ENCODE measurements at regions not wholly inside any gene's neighbourhood (a gene's known extent, or its start where the extent isn't known, plus 50 kb on each side); places are given as distances from the start of the nearest gene placed in this dataset.

DNA sequence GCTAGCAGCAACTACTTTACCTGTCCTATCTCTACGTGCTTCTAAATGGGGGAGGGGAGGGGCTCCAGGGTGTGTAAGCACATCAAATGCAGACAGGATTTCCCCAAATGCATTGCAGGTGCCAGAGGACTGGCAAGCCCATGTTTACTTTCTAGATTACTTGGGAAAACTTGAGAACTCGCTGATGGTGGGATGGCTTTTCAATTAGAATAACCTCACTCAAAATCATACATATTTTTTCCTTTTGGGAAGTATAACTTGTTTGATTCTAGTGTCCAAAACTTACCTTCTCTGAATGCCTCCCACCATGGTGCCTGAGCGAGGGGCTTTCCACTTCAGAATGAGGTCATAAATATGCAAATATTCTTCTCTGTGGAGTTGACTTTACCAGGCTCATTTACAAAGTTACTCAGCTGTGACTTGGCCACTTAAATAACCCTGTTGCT is 191.3 kb upstream of the RHOBTB1 start:
- TF ChIP-seq, protein P1, sequence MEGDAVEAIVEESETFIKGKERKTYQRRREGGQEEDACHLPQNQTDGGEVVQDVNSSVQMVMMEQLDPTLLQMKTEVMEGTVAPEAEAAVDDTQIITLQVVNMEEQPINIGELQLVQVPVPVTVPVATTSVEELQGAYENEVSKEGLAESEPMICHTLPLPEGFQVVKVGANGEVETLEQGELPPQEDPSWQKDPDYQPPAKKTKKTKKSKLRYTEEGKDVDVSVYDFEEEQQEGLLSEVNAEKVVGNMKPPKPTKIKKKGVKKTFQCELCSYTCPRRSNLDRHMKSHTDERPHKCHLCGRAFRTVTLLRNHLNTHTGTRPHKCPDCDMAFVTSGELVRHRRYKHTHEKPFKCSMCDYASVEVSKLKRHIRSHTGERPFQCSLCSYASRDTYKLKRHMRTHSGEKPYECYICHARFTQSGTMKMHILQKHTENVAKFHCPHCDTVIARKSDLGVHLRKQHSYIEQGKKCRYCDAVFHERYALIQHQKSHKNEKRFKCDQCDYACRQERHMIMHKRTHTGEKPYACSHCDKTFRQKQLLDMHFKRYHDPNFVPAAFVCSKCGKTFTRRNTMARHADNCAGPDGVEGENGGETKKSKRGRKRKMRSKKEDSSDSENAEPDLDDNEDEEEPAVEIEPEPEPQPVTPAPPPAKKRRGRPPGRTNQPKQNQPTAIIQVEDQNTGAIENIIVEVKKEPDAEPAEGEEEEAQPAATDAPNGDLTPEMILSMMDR (conservative IDR thresholded peaks at IDR 0.05): no peak

DNA sequence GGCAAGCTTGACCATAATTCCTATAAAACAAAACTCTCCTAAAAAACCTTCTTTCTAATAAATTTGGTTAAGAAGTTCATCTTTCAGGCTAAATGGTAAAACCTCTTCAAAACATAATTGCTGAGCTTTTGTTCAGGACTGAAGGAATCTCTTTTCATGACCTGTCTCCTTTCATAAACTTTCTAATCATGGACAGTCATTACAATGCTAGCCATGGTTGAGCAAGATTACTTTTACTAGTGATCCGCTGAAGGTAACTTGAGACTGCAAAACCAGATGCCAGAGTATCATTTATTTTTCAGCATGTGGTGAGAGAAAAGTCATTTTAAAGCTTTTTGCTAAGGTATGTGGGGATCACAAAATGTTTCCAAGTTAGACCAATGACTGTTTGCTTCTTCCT is 186.4 kb upstream of the RHOBTB1 start:
- no peak overlapping the region for H3K27ac ChIP-seq

More for the DNA sequence above, 191.3 kb upstream of the RHOBTB1 start:
- no peak overlapping the region for H3K27ac ChIP-seq

DNA sequence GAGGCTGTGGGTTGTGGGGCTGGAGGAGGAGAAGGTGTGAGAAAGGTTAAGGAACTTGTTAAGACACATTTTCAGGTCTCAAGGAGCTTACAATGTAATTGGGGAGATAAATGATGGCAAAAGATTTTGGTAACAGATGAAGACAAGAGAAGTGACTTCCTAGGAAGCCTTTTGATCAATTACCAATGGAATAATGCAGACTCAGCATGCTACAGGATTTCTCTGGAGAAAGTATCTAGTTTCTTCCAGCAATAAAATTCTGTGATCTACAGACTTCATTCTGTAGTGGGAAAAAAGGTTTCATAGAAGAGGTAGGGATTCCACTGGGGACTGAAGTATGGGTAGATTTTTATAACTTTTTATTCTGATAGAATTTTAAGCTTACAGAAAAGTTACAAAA is 184.2 kb upstream of the RHOBTB1 start:
- TF ChIP-seq, protein P1 (conservative IDR thresholded peaks at IDR 0.05): no peak
- no peak overlapping the region for H3K27ac ChIP-seq

More for the DNA sequence above, 186.4 kb upstream of the RHOBTB1 start:
- TF ChIP-seq, protein P1 (conservative IDR thresholded peaks at IDR 0.05): no peak

DNA sequence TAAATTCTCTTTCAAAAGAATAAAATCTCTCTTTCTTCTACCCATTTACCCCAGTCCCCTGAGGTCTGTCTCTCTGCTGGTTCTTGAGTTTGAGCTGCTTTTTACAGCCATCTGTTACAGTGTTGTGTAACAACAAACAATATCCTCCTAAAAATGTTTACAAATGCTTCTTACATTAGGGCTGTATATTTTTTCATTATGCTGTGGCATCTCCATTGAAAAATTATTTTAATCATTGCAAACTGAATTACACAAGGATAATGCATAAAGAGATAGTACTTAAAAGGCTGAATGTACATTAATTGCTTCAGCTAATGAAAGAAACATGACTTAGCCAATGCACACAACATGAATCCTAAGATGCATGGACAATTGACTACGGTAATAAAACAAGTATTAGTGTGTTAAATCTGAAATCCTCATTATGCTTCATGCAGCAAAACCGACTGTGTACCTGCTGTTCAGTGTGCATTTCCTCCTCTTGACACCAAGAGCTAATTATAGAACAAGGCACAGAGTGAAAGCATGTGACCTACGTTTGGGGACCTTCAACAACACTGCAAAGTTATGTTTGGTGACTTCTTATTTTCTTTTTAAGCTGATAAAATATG is 181.7 kb upstream of the RHOBTB1 start:
- TF ChIP-seq, protein P1 (conservative IDR thresholded peaks at IDR 0.05): no peak
- no peak overlapping the region for H3K27ac ChIP-seq

DNA sequence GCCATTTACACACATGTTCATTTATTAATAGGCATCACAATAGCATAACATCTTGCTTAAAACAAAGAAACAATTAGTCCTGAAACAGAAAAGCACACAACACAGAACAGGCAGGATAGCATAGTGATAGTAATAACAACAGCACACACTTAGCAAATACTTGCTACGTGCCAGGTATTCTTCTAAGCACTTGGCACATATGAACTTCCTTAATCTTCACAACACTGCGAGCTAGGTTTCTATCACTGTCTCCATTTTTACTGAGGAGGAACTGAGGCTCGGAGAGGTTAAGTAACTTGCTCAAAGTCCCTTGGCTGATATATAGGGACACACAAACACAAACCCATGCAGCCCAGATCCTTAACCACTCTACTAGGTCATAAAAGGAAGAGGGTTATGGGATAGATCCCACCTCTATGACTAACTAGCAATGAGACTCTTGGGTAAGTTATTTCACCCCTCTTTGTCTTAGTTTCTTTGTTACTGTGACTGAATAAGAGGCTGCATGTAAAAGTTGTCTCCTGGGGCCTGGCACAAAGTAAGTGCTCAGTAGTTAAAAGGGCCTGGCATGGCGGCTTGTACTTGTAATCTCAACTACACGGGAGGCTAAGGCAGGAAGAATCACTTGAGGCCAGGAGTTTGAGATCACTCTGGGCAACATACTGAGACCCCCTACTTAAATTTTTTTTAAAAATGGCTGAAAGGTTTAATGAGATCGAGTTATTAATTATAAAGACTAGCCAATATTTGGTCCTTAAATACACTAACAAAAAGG is 181.0 kb upstream of the RHOBTB1 start:
- TF ChIP-seq, protein P1 (conservative IDR thresholded peaks at IDR 0.05): no peak
- peak overlapping the region; percentile 17; the same call in 1 of the 2 replicates for H3K27ac ChIP-seq

DNA sequence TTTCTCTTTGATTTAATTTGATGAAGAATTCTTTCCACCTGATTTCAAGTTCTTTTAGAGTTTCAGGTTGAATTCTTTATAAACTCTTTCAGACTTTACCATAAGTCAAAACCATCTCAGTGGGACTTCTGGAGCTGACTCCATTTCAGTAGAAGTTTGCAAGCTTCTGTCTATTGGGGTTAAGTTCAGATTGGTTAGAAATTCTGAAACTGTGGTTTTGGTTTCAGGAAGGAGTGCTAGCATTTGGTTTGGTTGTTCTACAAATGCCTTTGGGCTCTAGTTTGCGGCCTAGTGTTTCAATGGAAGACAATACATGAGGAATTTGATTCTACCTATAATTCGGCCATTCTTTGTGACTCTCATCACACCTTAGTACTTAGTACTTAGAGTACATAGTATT is 176.8 kb upstream of the RHOBTB1 start:
- TF ChIP-seq, protein P1 (conservative IDR thresholded peaks at IDR 0.05): no peak
- no peak overlapping the region for H3K27ac ChIP-seq

DNA sequence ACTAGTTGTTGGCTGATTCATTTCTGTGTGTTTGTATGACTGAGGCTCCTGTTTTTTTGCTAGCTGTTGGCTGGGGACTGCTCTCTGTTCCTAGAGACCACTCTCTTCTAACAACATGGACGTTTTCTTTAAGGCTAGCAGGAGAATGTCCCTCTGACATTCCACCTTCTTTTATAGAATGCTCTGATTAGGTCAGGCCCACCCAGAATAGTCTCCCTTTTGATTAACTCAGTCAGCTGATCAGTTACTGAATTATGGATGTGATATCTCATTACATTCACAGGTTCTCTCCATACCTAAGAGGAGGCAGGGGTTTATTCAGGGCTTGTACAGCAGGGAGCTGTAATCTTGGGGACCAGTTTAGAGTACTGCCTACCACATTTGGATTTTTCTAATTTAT is 175.6 kb upstream of the RHOBTB1 start:
- H3K27ac ChIP-seq: no peak overlapping the region
- TF ChIP-seq, protein P1 (conservative IDR thresholded peaks at IDR 0.05): no peak

Measured in VCaP (cell line).